ENCODE measurements at regions not wholly inside any gene's neighbourhood (a gene's known extent, or its start where the extent isn't known, plus 50 kb on each side); places are given as distances from the start of the nearest gene placed in this dataset.

GRCh38 chr7:153939654-153940053, 112.5 kb upstream of the DPP6 start:
- ChIA-PET POLR2A (no interaction called here), CTCF (no interaction called here)
- H3K9me3 Mint-ChIP-seq = peaks cover 77% of the 10 kb centered on the region
- no peak for TF ChIP-seq FOXP1 (CRISPR knock-in tag; IDR thresholded peaks at IDR 0.05; ENCODE audit: borderline replicate concordance)
- TF ChIP-seq JAZF1 (CRISPR knock-in tag; IDR thresholded peaks at IDR 0.05) = no peak
- TF ChIP-seq ZNF232 (CRISPR knock-in tag; IDR thresholded peaks at IDR 0.05) = no peak
- no peak for TF ChIP-seq ZNF317 (CRISPR knock-in tag; IDR thresholded peaks at IDR 0.05; ENCODE audit: borderline replicate concordance, low read depth)
- TF ChIP-seq ATF2 (CRISPR knock-in tag; IDR thresholded peaks at IDR 0.05; ENCODE audit: borderline replicate concordance, low read depth) = no peak
- TF ChIP-seq ZNF263 (CRISPR knock-in tag; IDR thresholded peaks at IDR 0.05; ENCODE audit: low read depth) = no peak
- TF ChIP-seq RORB (CRISPR knock-in tag; IDR thresholded peaks at IDR 0.05) = no peak
- no peak for TF ChIP-seq TEAD4 (CRISPR knock-in tag; IDR thresholded peaks at IDR 0.05)
- TF ChIP-seq HMGXB4 (CRISPR knock-in tag; IDR thresholded peaks at IDR 0.05) = no peak
- TF ChIP-seq EMX1 (CRISPR knock-in tag; IDR thresholded peaks at IDR 0.05) = no peak
- no peak for TF ChIP-seq MAX (CRISPR knock-in tag; IDR thresholded peaks at IDR 0.05)
- no peak for TF ChIP-seq IRF2 (CRISPR knock-in tag; IDR thresholded peaks at IDR 0.05; ENCODE audit: borderline replicate concordance, low read depth)
- no peak for TF ChIP-seq ZBTB21 (CRISPR knock-in tag; IDR thresholded peaks at IDR 0.05; ENCODE audit: borderline replicate concordance)
- no peak for TF ChIP-seq USF2 (CRISPR knock-in tag; IDR thresholded peaks at IDR 0.05)
- no peak for TF ChIP-seq MXD4 (CRISPR knock-in tag; IDR thresholded peaks at IDR 0.05; ENCODE audit: borderline replicate concordance)
- no peak for TF ChIP-seq ETV6 (CRISPR knock-in tag; IDR thresholded peaks at IDR 0.05)
- TF ChIP-seq ZNF671 (CRISPR knock-in tag; IDR thresholded peaks at IDR 0.05) = no peak
- H3K27ac Mint-ChIP-seq = no peak overlapping the region
- peaks cover 80% of the 10 kb centered on the region for H3K36me3 Mint-ChIP-seq
- H3K4me1 Mint-ChIP-seq = no peaks in the 10 kb centered on the region
- no peak for ATAC-seq
- H3K4me3 Mint-ChIP-seq = no peak overlapping the region
- peaks cover 13% of the 10 kb centered on the region for H3K27me3 Mint-ChIP-seq (ENCODE audit: low read depth)
- no peak for DNase-seq (ENCODE audit: low spot score)

- Mint-ChIP-seq H3K9me3 (peaks cover 81% of the 10 kb centered on the region), H3K27ac (no peak overlapping the region), H3K4me1 (no peaks in the 10 kb centered on the region), H3K4me3 (no peak overlapping the region), H3K27me3 (ENCODE audit: low read depth) (peaks cover 20% of the 10 kb centered on the region), H3K36me3 (peaks cover 78% of the 10 kb centered on the region)
- DNase-seq (ENCODE audit: low spot score) (no peak), ATAC-seq (no peak)
- POLR2A ChIA-PET = no interaction called here
- CTCF ChIA-PET = no interaction called here
- no peak for TF ChIP-seq ARID4B (CRISPR knock-in tag; IDR thresholded peaks at IDR 0.05; ENCODE audit: borderline replicate concordance)
- no peak for TF ChIP-seq ZNF671 (CRISPR knock-in tag; IDR thresholded peaks at IDR 0.05)
- no peak for TF ChIP-seq FOXJ3 (CRISPR knock-in tag; IDR thresholded peaks at IDR 0.05; ENCODE audit: borderline replicate concordance)
- no peak for TF ChIP-seq USF2 (CRISPR knock-in tag; IDR thresholded peaks at IDR 0.05)
- no peak for TF ChIP-seq IRF1 (CRISPR knock-in tag; IDR thresholded peaks at IDR 0.05)
- TF ChIP-seq ZNF532 (CRISPR knock-in tag; IDR thresholded peaks at IDR 0.05; ENCODE audit: borderline replicate concordance) = no peak
These were observed 111.1 kb upstream of the DPP6 start for GRCh38 chr7:153941061-153941460.

All from WTC11 (cell line).